ACC112 (cell line): ENCODE measurements at regions not wholly inside any gene's neighbourhood (a gene's known extent, or its start where the extent isn't known, plus 50 kb on each side); places are given as distances from the start of the nearest gene placed in this dataset.
"Not testable (repeated sequence)": the region's sequence is repeated elsewhere in the genome, so short reads cannot be mapped to it uniquely, and the experiment has no call there.

Source experiments
- H2AFZ ChIP-seq: fragments of 200-600 bp; sonication (generic); one replicate; pipeline ENCODE4 v1.6.0; 2017; ENCODE audit warnings: antibody characterized with exemption, low read length; ENCODE audit not compliant: unreplicated experiment
- H3K27ac ChIP-seq: fragments of 200-600 bp; sonication (generic); 2 replicates; pipeline ENCODE4 v1.5.1; 2014; ENCODE audit warnings: low read depth, mild to moderate bottlenecking, antibody characterized with exemption, low read length, moderate library complexity
- H3K27me3 ChIP-seq: fragments of 200-600 bp; sonication (generic); 2 replicates; pipeline ENCODE4 v1.6.1; 2014; ENCODE audit warnings: mild to moderate bottlenecking, antibody characterized with exemption, low read length, moderate library complexity, mixed read lengths; ENCODE audit not compliant: insufficient read depth
- H3K36me3 ChIP-seq: fragments of 200-600 bp; sonication (generic); 2 replicates; pipeline ENCODE4 v1.6.1; 2016; ENCODE audit warnings: mild to moderate bottlenecking, antibody characterized with exemption, low read length, moderate library complexity, mixed read lengths; ENCODE audit not compliant: insufficient read depth
- H3K4me1 ChIP-seq: fragments of 200-600 bp; sonication (generic); one replicate; pipeline ENCODE4 v1.6.1; 2016; ENCODE audit warnings: low read length, mixed read lengths; ENCODE audit not compliant: insufficient read depth, unreplicated experiment, control insufficient read depth
- H3K4me3 ChIP-seq: fragments of 200-600 bp; sonication (generic); 2 replicates; pipeline ENCODE4 v1.5.1; 2014; ENCODE audit warnings: mild to moderate bottlenecking, low read depth, low read length
- H3K79me2 ChIP-seq: fragments of 200-600 bp; sonication (generic); one replicate; pipeline ENCODE4 v1.6.0; 2016; ENCODE audit warnings: low read length; ENCODE audit not compliant: control insufficient read depth, unreplicated experiment, insufficient read depth

DNA sequence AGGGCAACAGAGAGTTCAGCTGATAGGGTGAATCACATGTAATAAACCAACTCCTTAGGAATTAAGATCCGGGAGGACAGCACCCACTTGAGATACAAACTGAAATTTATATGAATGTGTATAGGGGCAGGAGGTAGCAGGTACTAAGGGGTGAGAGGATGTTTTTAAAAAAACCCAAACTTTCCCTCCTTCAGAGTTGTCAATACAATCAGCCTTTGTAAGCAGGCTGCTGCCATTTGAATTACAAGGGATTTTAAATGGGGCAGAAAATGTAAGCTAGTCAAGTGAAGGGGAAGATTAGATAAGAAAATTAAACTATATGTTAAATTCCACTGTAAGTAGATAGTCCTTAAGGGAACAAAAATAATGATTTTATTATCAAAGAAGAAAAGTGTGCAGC is 1239.7 kb upstream of the CELF4 start:
- Histone ChIP-seq H3K4me3 (no peak overlapping the region), H3K27ac (no peak overlapping the region)

DNA sequence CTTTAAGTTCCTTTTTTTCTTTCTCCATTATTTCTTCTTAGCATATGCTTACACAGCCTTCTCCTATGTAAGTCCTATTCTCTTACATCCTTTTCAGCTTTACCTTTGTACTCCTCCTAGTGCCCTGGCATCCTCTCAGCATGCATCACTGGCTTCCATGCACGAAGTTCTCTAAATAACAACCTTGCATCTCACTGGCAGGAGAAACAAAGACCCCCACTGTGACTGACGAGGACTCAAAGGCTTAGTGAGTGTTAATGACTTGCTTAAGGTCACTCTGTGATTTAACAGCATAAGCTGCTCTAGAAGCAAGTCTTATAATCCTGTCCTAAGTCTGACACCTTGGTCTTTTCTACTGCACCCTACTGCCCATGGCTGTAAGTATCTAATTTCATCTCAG is 1236.0 kb upstream of the CELF4 start:
- Histone ChIP-seq H3K79me2 (no peaks in the 10 kb centered on the region), H2AFZ (no peak overlapping the region), H3K4me3 (no peak overlapping the region), H3K27me3 (no peaks in the 10 kb centered on the region), H3K27ac (no peak overlapping the region), H3K4me1 (no peaks in the 10 kb centered on the region), H3K36me3 (no peaks in the 10 kb centered on the region)

More for the DNA sequence above, 1239.7 kb upstream of the CELF4 start:
- Histone ChIP-seq H3K27me3 (no peaks in the 10 kb centered on the region), H2AFZ (no peak overlapping the region), H3K4me1 (no peaks in the 10 kb centered on the region), H3K79me2 (no peaks in the 10 kb centered on the region), H3K36me3 (no peaks in the 10 kb centered on the region)

DNA sequence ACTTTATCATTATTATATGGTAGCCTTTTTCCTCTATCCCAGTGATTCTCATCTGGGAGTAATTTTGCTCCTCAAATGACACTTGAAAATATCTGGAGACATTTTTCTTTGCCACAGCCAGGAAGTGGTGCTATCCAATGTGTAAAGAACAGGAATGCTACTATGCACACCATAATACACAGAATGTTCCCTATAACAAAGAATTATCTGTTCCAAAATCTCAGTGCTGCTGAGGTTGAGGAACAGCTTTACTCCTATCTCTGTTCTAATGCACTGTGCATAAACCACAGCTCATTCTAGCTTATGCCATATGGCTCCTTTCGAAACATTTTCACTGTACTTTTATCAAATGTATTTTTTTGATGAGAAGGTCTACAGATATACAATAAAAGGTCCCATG is 1231.2 kb upstream of the CELF4 start:
- Histone ChIP-seq H3K27me3 (no peaks in the 10 kb centered on the region), H3K4me1 (no peaks in the 10 kb centered on the region), H3K4me3 (no peak overlapping the region), H2AFZ (no peak overlapping the region), H3K36me3 (no peaks in the 10 kb centered on the region), H3K27ac (no peak overlapping the region), H3K79me2 (no peaks in the 10 kb centered on the region)

DNA sequence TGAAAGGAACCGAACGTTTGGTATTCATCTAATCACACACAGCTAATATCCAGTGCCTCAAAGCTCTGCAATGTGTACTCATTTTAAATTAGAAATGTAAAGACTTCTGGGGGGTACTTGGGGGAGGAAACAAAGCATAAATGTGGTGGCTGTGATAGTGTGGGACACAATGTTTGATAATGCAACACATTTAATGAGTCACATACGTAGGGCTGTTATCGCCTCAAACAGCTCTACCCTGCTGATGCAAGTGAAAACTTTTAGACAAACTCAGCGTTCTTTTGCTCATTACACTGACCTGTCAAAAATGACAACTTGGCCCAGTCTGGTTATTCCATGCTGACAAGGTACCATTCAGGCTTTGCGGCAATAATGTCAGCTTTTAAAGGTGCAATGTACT is 1227.1 kb upstream of the CELF4 start:
- Histone ChIP-seq H3K79me2 (no peaks in the 10 kb centered on the region), H3K36me3 (no peaks in the 10 kb centered on the region), H3K4me3 (no peak overlapping the region), H3K27me3 (no peaks in the 10 kb centered on the region), H3K4me1 (no peaks in the 10 kb centered on the region), H2AFZ (no peak overlapping the region), H3K27ac (no peak overlapping the region)

DNA sequence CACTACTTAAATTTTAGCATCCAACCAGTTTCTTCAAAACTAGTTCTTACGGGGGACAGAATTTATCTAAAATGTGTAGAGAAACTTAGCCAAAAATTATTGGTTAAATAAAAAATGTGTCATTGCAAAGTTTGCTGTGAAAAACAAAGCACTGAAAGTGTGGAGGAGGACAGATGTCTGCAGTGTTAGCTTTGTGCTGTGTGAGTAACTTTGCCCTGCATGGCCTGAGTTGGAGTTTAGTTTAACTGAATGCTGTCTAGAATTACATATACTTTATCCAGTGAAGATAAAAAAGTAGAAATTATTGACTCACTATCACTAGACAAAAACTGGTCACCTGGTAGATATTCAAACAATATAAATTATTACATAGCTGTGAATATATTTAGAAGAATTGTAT is 1225.2 kb upstream of the CELF4 start:
- Histone ChIP-seq H3K36me3 (no peaks in the 10 kb centered on the region), H2AFZ (no peak overlapping the region), H3K27ac (no peak overlapping the region), H3K4me3 (no peak overlapping the region), H3K27me3 (no peaks in the 10 kb centered on the region), H3K4me1 (no peaks in the 10 kb centered on the region), H3K79me2 (no peaks in the 10 kb centered on the region)

DNA sequence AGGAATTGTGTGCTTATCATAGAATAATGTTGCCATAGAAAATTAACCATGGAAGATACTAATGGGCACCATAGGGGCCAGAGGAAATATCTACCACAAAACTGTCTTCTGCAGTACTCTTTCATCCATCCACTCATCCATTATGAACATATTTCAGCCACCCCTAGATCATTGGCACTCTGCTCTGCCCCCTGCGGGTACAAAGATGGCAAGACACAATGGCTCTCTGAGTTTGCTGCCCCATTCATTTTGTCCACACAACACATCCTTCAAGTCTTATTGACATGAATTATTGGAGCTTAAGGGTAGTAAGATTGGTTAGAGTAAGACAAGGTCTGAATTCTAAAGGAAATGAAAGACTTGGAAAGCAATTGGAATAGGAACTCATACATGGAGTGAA is 1224.7 kb upstream of the CELF4 start:
- H3K27me3 ChIP-seq = no peaks in the 10 kb centered on the region
- no peak overlapping the region for H3K4me3 ChIP-seq
- H3K36me3 ChIP-seq = no peaks in the 10 kb centered on the region
- H2AFZ ChIP-seq = no peak overlapping the region
- H3K79me2 ChIP-seq = no peaks in the 10 kb centered on the region
- H3K4me1 ChIP-seq = no peaks in the 10 kb centered on the region
- H3K27ac ChIP-seq = no peak overlapping the region

DNA sequence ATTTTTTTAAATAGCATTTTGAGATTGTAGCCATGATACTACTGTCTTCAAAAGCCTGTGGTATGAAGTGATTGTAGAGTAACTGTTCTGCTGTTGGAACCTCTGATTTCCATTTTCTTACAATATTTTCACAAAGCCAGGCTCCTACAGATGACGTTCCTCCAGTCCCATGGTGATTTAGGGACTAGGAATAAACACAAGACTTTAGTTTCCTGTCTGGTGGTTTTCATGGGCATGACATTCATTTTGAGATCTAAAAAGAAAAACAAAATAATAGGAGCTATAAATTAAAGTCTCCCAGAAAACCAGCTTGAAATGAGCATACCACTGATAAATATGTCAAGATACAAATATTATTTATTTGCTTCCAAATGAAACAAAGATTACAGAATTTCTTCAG is 1223.5 kb upstream of the CELF4 start:
- Histone ChIP-seq H3K27ac (no peak overlapping the region), H3K4me1 (no peaks in the 10 kb centered on the region), H2AFZ (no peak overlapping the region), H3K4me3 (no peak overlapping the region), H3K79me2 (no peaks in the 10 kb centered on the region), H3K27me3 (no peaks in the 10 kb centered on the region), H3K36me3 (no peaks in the 10 kb centered on the region)

DNA sequence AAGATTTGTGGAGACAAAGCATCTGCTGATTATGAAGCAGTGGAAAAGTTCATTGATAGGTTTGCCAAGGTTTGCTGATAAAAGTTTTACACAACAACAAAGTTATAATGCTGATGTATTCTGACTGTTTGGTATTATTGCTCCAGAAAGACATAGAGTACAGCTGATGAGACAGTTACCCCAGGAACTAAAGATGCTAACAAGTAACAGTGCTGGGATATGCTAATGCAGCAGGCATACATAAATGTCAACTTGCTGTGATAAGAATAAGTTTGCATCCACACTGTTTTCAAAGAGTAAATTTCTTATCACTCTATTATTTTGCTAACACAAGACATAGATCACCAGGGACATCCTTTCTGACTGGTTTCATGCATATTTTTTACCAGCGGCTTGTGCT is 1221.3 kb upstream of the CELF4 start:
- H3K4me1 ChIP-seq = no peaks in the 10 kb centered on the region
- H3K4me3 ChIP-seq = no peak overlapping the region
- no peak overlapping the region for H3K27ac ChIP-seq
- H3K36me3 ChIP-seq = no peaks in the 10 kb centered on the region
- no peaks in the 10 kb centered on the region for H3K27me3 ChIP-seq
- H3K79me2 ChIP-seq = no peaks in the 10 kb centered on the region
- no peak overlapping the region for H2AFZ ChIP-seq

DNA sequence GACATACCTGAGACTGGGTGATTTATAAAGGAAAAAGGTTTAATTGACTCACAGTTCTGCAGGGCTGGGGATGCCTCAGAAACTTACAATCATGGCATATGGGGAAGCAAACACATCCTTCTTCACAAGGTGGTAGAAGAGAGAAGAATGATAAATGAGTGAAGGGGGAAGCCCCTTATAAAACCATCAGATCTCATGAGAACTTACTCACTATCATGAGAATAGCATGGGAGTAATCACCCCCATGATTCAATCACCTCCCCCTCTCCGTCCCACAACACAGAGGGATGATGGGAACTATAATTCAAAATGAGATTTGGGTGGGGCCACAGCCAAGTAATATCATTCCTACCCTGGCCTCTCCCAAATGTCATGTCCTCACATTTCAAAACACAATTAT is 1206.0 kb upstream of the CELF4 start:
- H3K4me1 ChIP-seq, H3K4me3 ChIP-seq, H2AFZ ChIP-seq, H3K27me3 ChIP-seq, H3K36me3 ChIP-seq, H3K79me2 ChIP-seq, H3K27ac ChIP-seq: not testable (repeated sequence)

DNA sequence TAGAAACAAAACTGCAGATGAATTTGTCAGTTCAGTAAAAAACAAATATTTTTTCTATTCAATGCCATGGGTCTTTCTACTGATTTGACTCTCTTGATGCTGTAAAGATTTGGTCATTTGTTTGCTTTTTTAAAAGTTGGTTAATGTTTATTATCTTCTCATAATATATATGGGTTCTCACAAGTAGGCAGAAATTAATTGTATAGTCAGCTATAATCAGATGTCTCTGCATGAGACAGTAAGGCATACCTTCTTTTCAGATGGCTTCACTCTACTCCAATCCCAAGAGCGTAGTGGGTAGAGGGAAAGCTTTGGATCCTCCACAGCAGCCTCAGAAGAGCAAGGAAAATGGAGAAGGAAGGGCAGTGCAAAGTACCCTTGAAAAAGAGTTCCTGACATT is 1202.9 kb upstream of the CELF4 start:
- Histone ChIP-seq H3K4me1 (no peaks in the 10 kb centered on the region), H3K79me2 (no peaks in the 10 kb centered on the region), H3K36me3 (no peaks in the 10 kb centered on the region), H3K4me3 (no peak overlapping the region), H3K27ac (no peak overlapping the region), H3K27me3 (no peaks in the 10 kb centered on the region), H2AFZ (no peak overlapping the region)

DNA sequence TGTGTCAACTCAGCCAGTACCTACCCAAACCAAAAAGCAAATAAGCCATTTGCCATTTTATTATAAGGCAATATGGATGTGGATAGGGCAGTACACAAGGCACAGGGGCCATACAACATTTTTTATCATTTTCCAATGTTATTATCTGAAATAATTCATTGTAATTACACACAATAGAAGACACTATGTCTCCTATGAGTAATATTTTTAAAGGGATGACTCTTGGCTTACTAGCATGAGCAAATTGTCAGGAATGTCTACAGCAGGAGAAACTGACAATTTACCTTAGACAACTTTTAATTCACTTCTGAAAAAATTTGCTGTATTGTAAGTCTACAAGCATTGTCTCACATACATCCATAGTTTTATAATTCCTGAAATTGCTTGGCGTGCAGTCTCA is 1193.9 kb upstream of the CELF4 start:
- H3K36me3 ChIP-seq = no peaks in the 10 kb centered on the region
- no peaks in the 10 kb centered on the region for H3K4me1 ChIP-seq
- no peaks in the 10 kb centered on the region for H3K79me2 ChIP-seq
- no peak overlapping the region for H3K27ac ChIP-seq
- H2AFZ ChIP-seq = no peak overlapping the region
- H3K4me3 ChIP-seq = no peak overlapping the region
- no peaks in the 10 kb centered on the region for H3K27me3 ChIP-seq

DNA sequence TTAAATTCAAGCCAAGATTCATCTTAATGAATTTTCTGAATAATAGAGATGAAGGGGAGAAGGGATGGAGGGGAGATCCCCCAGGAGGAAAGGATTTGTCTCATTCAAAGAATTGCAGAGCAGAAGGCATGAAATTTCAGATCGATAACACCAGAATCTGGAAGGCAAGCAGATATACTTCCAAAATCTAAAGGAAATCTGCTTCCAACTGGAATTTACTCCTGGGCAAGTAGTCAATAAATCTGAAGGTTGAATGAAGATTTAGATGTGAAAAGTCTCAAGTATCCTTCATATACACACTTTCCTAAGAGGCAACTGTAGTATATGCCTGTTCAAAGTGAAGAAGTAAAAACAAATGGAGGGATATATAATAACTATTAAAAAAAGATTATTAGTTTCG is 1190.8 kb upstream of the CELF4 start:
- Histone ChIP-seq H3K4me1 (no peaks in the 10 kb centered on the region), H2AFZ (no peak overlapping the region), H3K4me3 (no peak overlapping the region), H3K36me3 (no peaks in the 10 kb centered on the region), H3K27ac (no peak overlapping the region), H3K27me3 (no peaks in the 10 kb centered on the region), H3K79me2 (no peaks in the 10 kb centered on the region)
